Upper lobe of right lung (tissue), 1 donor: ENCODE measurements at regions not wholly inside any gene's neighbourhood (a gene's known extent, or its start where the extent isn't known, plus 50 kb on each side); places are given as distances from the start of the nearest gene placed in this dataset.

Experiments used
- ATAC-seq: fragments of 200-7000 bp; cut with Tn5 transposase; one replicate; pipeline ENCODE4 v1.9.1; 2020; ENCODE audit warnings: mild to moderate bottlenecking, moderate library complexity
- DNase-seq: peaks from one replicate; pipeline ENCODE4 v3.0.0-alpha.2; 2020
- H3K27ac ChIP-seq: fragments of 200-600 bp; one replicate; pipeline ENCODE4 v1.8.0; 2022
- H3K27me3 ChIP-seq: fragments of 200-600 bp; one replicate; pipeline ENCODE4 v1.8.0; 2022; ENCODE audit warnings: mild to moderate bottlenecking
- H3K36me3 ChIP-seq: fragments of 200-600 bp; one replicate; pipeline ENCODE4 v1.8.0; 2022
- H3K4me1 ChIP-seq: fragments of 200-600 bp; one replicate; pipeline ENCODE4 v1.8.0; 2022
- H3K4me3 ChIP-seq: fragments of 200-600 bp; one replicate; pipeline ENCODE4 v1.8.0; 2022; ENCODE audit warnings: mild to moderate bottlenecking
- H3K9me3 ChIP-seq: fragments of 200-600 bp; one replicate; pipeline ENCODE4 v1.8.0; 2022
- intact Hi-C: fragments of 100-400 bp; cut with DNase I; formaldehyde crosslinking; loops from one replicate; pipeline ENCODE4 v1.11.0; 2022
- TF ChIP-seq, protein P1 (sequence below): fragments of 200-600 bp; IDR thresholded peaks from one replicate; pipeline ENCODE4 v1.8.0; 2022; ENCODE audit warnings: antibody characterized with exemption
- donor health status: DM: no; HTN: yes; CAD: no; lungs with severe emphysema.

DNA sequence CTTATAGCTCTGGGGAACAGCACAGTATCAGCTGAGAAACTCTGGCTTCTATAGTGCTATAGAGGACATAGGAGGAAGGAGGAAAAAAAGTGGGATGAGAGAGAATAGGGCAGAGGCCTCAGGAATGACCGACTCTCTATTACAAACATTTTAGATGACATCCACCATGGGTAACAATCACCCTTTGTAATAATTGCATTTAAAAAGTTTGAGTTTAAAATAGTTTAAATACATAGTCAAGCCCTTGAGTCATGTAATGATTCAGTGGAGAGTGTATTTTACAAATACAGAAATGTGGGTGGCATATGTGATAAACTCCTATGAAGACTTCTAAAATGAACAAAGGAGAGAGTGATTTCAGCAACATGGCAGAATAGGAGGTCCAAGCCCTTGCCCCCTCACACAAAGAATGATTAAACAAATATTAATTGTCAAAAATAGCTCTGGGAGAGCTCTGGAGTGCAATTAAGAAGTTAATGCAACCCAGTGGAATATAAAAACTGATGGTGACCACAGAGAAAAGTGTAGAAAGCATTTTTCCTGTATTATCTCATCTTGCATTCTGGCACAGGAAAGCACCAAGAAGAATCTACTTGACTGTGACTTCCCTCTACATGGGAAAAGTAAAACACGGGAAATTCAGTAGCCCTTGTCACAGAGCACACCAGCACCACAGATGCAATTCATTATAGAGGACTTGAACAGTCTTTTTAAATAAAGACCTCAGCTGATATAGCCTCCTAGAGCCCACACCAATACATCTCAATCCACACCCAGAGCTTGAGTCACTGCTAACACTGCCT, 569.0 kb upstream of the SORCS1 start:
- no peak for ATAC-seq
- H3K27ac ChIP-seq = no peak overlapping the region
- no peaks in the 10 kb centered on the region for H3K4me1 ChIP-seq
- TF ChIP-seq, protein P1, sequence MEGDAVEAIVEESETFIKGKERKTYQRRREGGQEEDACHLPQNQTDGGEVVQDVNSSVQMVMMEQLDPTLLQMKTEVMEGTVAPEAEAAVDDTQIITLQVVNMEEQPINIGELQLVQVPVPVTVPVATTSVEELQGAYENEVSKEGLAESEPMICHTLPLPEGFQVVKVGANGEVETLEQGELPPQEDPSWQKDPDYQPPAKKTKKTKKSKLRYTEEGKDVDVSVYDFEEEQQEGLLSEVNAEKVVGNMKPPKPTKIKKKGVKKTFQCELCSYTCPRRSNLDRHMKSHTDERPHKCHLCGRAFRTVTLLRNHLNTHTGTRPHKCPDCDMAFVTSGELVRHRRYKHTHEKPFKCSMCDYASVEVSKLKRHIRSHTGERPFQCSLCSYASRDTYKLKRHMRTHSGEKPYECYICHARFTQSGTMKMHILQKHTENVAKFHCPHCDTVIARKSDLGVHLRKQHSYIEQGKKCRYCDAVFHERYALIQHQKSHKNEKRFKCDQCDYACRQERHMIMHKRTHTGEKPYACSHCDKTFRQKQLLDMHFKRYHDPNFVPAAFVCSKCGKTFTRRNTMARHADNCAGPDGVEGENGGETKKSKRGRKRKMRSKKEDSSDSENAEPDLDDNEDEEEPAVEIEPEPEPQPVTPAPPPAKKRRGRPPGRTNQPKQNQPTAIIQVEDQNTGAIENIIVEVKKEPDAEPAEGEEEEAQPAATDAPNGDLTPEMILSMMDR = no peak
- no peaks in the 10 kb centered on the region for H3K27me3 ChIP-seq
- H3K4me3 ChIP-seq = no peak overlapping the region
- H3K9me3 ChIP-seq = peaks cover 6% of the 10 kb centered on the region
- intact Hi-C loops = no loop called here
- H3K36me3 ChIP-seq = no peaks in the 10 kb centered on the region
- no peak for DNase-seq

DNA sequence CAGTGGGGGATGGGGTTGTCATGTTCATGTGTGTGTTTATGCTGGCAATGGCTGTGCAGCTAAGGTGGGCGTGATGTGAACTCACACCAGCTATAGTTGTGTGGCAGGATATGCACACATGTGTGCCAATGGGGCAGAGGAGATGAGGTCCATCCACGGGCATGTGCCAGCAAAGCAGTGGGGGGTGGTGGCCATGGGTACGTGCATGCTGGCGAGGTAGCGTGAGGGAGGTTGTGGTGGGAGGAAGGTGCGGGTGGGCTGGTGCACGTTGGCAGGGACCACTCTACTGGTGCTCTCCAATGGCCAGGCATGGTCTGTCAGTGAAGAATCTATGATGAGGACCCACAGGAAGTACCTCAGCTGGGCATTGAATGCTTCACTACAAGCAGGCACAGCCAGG, 567.5 kb upstream of the SORCS1 start:
- Histone ChIP-seq H3K27me3 (no peaks in the 10 kb centered on the region), H3K4me1 (no peaks in the 10 kb centered on the region), H3K4me3 (no peak overlapping the region), H3K36me3 (no peaks in the 10 kb centered on the region), H3K9me3 (peaks cover 6% of the 10 kb centered on the region), H3K27ac (no peak overlapping the region)
- TF ChIP-seq, protein P1 = no peak
- intact Hi-C loops = no loop called here
- DNase-seq = peak; percentile 48
- ATAC-seq = peak; percentile 20

DNA sequence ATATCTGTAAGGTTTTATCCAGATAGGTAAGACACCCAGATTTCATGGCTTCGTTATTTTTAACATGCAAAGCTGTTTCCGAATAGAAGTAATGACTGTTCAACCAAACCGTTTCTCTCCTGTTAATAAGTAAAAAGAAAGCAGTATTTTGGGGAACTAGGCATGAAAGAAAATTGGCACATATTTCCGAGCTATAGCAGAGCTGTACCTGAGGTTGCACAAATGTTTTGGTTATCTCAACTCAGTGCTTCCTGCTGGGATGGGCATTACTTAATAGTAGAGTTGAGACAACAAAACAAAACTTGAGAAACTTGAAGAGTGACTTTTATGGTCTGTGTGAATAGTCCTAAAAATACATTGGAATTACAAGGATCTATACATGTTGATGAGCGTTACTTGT, 564.3 kb upstream of the SORCS1 start:
- no peaks in the 10 kb centered on the region for H3K36me3 ChIP-seq
- H3K27ac ChIP-seq = no peak overlapping the region
- H3K4me1 ChIP-seq = no peaks in the 10 kb centered on the region
- H3K4me3 ChIP-seq = no peak overlapping the region
- DNase-seq = no peak
- H3K27me3 ChIP-seq = no peaks in the 10 kb centered on the region
- no peaks in the 10 kb centered on the region for H3K9me3 ChIP-seq
- peak; percentile 65 for ATAC-seq
- TF ChIP-seq, protein P1 = no peak
- intact Hi-C loops = no loop called here

DNA sequence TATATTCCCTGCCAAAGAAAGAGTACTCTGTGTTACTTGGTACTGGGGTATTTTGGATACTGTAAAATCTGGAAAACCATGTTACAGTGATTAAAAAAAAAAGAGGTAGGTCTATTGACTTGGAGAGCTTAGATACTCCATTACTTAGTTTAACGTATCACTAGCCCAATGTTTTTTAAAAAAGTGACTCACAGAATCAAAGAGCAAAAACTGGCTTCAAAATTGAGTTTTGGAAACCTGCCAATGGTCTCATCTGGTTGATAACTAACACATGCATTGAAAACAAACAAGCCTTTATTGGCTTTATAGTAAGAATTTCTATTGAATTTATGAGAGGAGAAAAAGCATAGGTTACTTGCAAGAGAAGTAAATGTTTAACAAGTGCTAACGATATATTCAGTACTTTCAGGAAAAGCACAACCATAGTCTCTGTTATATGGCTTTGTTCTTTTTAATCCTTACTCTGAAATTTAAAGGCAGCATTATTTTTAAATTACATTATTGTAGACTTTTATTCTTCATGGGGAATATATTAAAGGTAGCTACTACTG, 563.3 kb upstream of the SORCS1 start:
- intact Hi-C loops = no loop called here
- TF ChIP-seq, protein P1 = no peak
- H3K27me3 ChIP-seq = no peaks in the 10 kb centered on the region

DNA sequence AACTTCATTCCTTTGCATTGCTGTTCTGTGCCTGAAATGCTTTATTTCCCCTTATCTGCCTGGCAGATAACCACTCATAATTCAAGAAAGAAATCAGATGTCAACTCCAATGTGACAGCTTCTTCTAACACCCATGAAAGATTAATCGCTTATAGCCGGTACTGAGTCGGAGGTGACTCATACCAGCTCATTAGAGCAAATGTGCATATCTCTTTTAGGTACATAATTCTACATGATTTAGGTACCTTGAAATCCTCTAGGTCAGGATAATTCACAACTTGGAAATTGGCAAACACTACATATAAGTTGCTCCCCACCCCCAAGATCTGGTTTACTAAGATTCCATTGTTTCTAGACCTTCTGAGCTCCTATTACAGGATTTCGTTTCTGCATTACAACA, 554.4 kb upstream of the SORCS1 start:
- TF ChIP-seq, protein P1 = no peak
- Histone ChIP-seq H3K4me1 (no peaks in the 10 kb centered on the region), H3K9me3 (no peaks in the 10 kb centered on the region), H3K36me3 (no peaks in the 10 kb centered on the region), H3K4me3 (no peak overlapping the region), H3K27me3 (no peaks in the 10 kb centered on the region), H3K27ac (no peak overlapping the region)
- DNase-seq (no peak), ATAC-seq (no peak)
- intact Hi-C loops = no loop called here

More for the DNA sequence above, 563.3 kb upstream of the SORCS1 start:
- Histone ChIP-seq H3K27ac (no peak overlapping the region), H3K4me3 (no peak overlapping the region), H3K9me3 (no peaks in the 10 kb centered on the region), H3K36me3 (no peaks in the 10 kb centered on the region), H3K4me1 (no peaks in the 10 kb centered on the region)
- no peak for DNase-seq
- no peak for ATAC-seq
